HG02870 (cell line): ENCODE measurements at regions not wholly inside any gene's neighbourhood (a gene's known extent, or its start where the extent isn't known, plus 50 kb on each side); places are given as distances from the start of the nearest gene placed in this dataset.
"Not testable (repeated sequence)": the region's sequence is repeated elsewhere in the genome, so short reads cannot be mapped to it uniquely, and the experiment has no call there.

Experiments
- ATAC-seq: cut with Tn5 transposase; IDR thresholded peaks from one replicate; pipeline ENCODE4 v1.9.1; 2021; ENCODE audit warnings: mild to moderate bottlenecking, moderate library complexity; ENCODE audit not compliant: unreplicated experiment

DNA sequence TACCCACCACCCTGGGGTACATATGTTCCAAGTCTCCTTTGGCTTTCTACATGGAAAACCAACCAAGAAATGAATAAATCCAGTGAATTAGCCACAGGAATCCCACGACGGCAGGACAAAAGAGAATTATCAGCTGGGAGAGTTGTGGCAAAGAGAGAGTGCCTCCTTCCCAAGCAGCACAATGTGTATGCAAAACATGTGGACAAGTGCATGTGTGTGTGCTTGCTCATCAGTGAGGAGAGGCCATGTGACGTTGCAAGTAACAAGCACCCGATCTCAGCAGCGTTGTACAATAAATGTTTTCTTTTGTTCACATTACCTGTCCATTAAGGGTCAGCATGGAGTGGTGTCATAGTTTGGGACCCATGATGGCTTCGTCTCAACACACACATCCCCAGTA lies 50.0 kb upstream of the EMX2 start:
- ATAC-seq, result no peak

DNA sequence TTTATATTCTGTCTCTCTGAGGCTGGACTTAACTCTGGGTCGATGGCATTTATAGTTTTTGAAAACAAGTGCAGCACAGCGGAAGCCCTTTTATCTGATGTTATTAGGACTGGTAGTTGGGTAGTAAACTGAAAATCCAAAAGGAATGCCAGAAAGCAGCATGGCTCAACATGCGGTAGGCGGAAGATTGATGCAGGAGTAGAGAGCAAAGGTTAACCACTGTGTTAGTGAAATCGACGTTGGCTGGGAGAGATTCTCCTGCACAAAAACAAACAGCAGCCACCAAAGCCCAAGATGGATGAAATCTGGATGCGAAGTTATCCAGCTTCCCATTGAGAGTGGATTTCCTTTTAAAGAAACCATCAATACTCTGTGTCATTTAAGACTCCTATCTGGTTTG lies 54.5 kb upstream of the EMX2 start:
- ATAC-seq, result no peak

DNA sequence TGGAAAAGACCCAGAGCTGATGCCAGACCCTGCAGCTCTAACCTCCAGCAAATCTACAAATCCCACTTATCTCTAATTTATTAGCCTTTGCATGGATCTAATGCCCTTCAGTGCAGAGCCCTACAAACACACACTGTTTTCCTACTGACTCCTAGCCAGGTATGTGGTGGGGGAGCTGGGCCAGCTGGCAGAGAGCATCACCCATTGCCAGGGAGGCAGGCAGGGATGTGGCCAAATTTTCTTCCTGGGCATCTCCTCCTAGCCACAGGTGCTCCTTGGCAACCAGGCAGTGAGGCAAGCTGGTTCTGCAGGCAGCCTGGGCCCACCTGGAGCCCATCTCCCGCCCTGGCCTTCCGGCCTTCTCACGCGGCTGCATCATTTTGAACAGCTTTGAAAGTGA lies 55.9 kb upstream of the EMX2 start:
- no peak for ATAC-seq

DNA sequence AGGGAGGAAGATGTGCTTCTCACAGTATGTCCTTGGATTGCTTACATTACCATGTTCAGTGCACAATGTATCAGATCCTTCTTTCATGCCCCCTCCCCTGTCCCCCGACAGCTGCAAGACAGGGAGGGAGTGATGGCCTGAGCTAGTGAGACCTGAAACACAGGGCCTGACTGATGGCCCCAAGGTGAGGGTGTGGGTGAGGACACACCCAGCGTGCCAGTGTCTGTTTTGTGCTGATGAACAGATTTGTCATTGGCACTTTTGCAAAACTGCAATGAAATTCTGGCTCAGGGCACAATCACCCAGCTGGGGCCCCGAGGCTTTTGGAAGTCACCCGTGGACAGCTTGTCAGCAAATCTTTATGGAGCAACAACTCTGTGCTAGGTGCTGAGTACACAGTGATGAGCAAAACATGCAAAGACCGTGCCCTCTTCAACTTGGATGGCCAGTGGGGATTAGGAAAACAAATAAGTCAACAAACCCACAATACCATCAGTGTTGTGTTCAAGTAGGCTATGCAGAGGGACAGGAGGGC lies 59.4 kb upstream of the EMX2 start:
- no peak for ATAC-seq

DNA sequence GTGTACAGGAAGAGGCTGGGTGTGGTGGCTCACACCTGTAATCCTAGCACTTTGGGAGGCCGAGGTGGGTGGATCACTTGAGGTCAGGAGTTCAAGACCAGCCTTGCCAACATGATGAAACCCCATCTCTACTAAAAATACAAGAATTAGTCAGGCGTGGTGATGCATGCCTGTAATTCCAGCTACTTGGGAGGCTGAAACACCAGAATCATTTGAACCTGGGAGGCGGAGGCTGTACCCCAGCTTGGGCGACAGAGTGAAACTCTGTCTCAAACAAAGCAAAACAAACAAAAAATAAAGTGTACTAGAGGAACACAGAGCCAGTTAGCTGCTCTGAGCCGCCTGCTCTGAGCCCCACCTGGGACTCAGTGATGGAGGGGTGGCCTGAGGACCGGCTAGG lies 61.5 kb upstream of the EMX2 start:
- not testable (repeated sequence) for ATAC-seq

DNA sequence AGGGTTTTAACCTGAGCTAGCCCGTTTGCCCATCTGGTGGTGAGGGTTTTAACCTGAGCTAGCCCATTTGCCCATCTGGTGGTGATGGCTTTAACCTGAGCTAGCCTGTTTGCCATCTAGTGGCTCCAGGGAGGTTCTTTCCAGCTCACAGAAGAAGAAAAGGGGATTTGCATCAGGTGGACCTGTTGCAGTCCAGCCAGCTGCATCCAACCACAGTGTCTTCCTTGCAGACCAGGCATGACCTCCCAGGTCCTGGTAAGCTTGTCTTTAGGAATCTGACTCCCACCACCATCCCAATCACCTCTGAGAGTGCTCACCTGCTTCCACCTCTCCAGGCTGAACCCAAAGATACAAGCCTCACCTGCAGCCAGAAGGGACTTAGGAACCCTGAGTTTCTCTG lies 62.4 kb upstream of the EMX2 start:
- ATAC-seq, result no peak

DNA sequence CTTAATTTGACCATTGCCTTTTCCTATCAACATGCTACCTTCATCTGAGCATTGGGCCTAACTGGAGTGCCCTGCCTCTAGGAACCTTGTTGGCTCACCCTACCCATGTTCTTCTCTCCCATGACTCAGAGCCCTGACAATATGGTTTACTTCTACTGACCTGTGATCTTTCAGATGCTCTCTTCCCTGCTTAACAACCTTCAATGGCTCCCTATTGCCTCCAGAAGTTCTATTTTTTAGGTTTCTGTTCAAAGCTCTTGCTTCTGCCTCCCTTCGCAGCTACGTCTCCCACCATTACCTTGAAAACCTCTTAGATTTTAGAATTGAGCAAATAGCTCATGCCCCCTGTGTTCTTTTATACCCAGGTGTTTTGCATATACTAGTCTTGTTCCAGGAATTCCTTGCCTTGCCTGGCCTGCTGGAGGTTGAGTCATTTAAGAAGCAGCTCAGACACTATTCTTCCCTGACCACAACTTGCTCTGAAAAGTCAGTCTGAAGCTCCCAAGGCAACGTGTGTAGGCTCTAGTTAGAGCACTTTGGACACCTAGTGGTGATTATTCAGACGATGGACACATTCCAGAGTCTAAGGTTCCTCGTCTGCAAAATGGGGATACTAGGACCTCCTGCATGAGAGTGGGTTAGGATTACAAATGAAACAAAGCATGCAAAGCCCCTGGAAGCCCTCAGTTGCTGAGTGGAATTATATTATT lies 64.4 kb upstream of the EMX2 start:
- no peak for ATAC-seq

DNA sequence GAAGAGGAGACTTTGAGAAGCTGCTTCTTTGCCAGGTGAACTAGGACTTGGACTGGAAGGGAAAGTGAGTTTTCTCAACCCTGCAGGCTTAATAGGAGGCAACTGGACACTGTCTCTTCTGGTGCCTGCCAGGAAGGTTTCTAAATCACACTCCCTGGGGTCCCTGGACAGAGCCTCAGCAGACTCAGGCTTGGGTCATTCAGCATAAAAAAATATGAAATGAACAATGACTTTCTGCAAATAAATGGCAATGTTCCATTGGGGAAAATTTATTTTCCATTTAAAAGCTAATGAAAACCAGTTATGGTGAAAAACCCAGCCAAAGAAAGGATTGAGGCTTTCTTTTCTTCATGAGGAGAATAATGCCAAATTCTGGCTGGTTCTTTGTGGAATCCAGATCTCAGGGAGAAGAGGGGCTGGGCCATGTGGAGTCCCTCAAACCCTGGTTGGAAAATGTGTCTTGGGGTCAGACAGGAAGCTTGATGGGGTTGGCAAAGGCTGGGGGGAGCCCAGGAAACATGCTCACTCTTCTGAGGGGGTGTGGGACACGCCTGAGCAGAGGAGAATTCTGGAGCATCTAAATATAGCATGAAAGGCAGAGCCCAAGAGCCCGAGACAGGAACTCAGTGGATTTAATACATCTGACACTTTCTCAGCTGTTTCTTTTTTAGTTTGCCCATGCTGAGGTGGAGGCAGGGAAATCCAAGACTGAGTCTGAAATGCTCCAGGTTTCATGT lies 65.2 kb upstream of the EMX2 start:
- ATAC-seq, result no peak

DNA sequence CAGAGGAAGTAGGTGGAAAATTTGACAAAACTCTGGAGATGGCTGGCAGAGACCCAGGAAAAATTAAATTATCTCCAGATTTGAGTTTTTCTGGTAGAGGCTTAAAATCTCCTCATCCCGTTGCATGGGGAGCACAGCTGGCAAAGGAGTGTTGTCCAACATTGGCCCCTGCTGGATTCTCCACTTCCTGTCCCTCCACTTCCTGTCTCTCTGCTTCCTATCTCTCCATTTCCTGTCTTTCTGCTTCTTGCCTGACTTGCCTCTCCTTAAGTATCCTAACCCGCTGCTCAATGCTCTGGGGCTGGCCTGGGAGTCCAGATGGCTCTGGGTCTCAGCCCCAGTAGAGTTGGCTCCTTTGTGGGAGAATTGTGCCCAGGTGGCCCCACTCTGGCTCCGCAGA lies 65.8 kb upstream of the EMX2 start:
- no peak for ATAC-seq

DNA sequence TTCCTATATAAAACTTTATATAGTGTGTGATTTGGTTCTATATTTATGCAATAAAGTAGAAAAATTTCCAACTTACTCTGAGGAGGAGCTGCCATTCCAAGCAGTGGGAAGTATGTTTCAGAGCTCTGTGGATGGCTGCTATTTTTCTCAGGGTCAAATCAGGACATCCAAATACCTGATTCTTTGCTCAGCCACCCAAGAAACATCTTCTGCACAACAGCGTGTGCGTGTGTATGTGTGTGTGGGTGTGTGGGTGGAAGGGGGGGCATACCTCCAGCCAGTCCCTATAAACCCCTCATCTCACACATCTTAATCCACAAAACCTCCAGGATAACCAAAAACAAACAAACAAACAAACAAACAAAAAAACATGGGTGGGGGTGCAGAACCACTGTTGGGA lies 66.3 kb upstream of the EMX2 start:
- no peak for ATAC-seq

DNA sequence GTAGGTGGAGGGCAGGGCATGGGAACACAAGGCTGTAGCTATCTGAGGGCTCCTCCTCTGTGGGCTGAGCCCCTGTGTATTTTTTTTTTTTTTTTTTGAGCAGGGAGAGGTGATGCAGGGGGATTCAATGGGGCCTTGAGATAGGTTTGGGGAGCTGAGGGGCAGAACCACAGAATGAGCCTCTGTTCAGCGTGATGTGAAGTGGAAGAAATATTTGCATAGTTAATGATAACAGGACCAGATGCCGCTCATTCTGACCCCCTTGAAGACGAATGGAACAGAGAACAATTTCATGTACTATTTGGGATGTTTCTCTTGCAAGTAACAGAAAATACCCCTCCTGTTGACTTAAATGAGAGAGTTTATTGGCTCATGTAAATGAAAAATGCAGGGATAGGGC lies 69.7 kb upstream of the EMX2 start:
- no peak for ATAC-seq

DNA sequence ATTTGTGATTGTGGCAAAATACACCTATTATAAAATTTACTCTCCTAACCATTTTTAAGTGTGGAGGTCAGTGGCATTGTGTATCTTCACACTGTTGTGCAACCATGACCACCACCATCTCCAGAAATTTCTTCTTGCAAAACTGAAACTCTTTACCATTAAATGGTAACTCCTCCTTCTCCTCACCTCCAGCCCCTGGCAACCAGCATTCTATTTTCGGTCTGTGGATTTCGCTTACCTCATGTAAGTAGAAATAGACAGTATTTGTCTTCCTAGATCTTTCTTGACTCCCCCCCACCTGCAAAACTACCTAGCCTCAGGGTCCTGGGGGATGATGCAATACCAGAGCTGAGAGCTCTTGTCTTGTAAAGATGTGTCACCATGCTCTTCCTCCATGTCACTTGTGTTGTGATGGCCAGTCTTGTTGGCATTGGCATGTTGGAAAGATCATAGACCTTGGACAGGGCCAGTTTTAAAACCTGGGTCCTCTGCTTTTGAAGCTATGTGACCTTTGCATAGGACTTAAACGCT lies 71.1 kb upstream of the EMX2 start:
- ATAC-seq, result no peak

DNA sequence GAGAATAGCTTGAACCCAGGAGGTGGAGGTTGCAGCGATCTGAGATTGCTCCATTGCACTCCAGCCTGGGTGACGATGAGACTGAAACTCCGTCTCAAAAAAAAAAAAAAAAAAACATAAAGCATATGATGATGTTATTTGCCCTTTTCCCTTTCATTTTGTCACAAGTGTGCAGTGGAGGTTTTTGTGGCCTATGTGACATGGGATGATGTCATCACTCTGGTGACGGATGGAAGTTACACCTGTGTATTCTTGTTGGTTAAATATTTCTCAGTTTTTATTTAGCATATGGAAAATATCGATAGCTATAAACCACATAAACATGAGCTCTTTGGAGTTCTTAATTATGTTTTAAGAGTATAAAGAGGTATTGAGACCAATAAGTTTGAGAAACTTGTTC lies 71.8 kb upstream of the EMX2 start:
- ATAC-seq, result no peak

DNA sequence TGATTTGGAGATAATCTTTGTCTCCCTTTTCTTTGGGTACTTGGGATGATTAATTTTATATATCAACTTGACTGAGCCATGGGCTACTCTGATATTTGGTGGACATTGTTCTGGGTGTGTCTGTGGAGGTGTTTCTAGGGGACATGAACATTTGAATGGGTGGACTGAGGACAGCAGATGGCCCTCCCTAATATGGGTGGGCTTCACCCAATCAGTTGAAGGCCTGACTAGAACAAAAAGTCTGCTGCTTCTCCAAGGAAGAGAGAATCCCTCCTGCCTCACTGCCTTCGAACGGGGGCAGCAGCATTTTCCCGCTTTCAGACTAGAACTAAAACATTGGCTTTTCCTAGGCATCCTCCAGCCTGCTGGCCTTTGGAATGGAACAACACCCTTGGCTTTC lies 73.9 kb upstream of the EMX2 start:
- ATAC-seq, result no peak

DNA sequence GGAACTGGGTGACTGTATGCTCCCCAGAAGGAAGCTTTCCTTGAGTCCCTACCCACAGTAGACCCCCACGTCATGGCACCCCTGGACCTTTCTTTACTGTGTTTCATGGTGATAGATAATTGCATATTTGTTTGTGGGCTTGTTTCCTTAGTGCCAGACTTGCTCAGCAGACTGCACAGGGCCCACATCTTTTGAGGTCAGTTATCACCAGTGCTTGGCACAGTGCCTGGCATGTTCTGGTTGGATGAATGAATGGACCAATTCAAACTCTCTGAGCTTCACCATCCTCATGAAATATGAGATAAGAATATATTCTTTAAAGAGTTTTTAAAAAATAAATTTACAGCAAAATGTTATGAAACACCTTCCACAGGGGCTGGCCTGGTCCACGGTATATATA lies 78.4 kb upstream of the EMX2 start:
- ATAC-seq, result no peak

DNA sequence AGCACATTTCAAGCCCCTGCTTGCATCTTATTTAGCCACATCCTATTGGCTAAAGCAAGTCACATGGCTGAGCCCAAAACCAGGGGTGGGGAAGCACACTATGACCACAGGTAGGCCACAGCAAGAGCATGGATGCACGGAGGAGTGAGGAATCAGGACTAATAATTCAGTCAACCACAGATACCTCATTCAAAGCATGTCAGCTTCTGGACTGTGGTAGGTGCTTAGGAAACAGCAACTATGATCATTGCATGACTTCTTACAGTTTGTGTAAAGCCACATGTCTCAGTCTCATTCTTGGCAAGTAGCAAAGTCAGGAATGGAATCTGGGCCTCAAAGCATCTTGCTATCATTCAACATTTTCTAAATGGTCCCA lies 79.0 kb upstream of the EMX2 start:
- no peak for ATAC-seq

DNA sequence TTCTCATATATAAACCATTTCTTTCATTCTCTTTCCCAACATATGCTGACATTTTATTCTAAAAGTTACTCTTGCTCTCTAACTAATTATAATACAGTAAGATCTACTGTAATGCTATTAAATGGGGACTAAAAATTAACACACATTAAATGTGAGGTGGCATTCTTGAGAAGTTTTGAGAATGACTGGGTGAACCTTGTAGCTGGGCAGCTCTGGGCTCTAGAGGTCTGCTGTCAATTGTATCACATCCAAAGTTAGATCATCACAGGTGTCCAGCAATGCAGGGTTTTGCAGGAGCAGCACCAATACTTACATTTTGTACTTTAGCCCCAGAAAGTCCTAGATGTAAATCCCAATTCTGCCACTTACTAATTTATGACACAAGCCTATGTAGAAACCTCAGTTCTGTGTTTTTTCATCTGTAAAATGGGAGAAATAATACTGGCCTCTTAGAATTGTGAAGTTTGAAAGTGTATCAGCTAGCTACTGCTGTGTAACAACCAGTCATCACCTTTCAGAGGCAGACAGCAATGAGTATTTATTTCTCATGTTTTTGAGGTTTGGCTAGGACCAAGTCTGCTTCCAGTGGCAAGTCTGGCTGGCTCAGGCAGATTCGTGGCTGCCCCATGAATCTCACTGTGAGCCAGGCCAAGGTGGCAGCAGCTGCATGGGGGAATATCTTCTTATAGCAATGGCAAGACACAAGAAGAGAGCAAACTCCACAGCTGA lies 79.6 kb upstream of the EMX2 start:
- ATAC-seq, result no peak

DNA sequence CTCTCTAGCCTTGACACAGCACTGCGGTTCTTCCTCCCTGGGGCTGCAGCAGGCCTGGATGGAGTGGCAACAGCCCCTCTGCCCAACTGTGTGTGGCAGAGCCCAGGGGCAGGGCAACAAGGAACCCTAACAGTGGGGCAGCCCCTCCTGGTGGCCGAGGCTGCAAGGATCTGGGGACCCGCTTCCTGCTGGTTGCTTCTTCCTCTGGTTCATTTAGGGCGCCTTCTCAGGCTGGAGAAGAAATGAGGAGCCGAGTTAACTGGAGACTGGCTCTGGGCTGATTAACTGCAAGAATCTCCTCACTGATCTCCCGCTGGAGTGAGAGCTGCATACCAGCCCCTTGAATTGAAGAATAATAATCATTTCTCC lies 80.1 kb upstream of the EMX2 start:
- no peak for ATAC-seq

DNA sequence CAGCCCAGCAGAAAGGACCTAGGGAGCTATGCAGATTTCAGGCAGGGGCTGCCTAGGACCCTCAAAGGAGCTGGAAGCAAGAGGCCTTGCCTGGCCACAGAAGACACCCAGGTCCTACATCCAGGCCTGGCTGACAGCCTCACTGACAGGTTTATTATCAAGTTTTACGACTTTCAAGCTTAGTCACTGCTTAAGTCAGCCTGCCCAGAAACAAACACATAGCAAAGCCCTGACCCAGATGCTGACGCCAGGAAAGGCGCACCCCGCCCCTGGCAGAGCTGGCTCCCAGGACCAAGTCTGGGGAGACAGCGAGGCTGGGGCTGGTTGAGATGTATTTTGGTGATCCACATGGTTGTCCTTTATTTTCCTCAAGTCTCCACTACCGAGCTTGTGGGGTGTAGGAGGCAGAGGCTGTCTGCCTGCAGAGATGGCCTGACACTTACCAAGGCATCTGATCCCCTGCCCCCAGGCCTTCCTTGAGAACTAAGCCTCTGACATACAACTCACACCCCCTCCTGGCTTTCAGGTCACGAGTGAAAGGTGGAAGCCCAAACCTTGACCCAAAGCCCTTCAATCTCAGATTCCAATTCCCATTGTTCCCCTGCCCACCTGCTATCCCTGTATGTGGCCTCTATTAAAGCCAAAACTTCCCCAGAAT lies 80.7 kb upstream of the EMX2 start:
- ATAC-seq, result no peak

DNA sequence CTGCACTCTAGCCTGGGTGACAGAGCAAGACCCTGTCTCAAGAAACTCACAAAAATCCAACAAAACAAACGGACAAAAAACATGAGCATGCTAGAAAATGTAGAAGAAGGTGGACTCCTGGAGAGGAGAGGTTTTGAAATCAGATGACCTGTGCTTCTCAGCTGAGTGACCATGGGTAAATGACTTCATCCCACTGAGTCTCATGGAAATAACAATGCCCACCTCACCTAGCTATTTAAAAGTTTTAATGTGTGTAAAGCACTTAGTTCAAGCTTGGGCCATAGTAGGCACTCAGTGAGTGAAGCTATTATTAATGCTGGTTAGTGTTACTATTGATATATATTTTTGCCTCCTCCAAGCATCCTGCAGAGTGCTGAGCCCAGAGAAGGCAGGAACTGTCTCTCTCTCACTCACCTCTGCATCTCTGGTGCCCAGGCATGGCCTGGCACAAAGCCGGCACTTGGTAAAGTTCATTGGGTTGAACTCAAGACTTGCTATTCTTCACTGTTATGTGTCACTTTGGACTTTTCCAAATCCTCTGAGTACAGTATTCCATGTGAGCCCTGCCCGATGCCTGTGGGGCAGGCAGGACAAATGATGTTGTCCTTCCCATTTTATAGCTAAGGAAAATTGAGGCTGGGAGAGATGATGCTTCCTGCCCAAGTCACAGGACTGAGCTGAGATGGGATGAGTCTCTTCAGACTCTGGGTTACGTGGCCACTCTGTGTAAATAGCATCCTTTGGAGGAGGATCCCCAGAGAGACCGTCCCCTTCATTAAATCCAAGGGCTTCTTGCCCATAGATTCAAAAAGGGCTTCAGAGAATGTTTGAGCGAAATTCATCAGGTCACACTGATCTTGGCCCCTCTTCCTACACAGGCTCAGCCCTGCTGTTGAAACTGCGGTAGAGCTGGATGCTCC lies 81.4 kb upstream of the EMX2 start:
- no peak for ATAC-seq
